GM23338 (cell line): ENCODE measurements at regions not wholly inside any gene's neighbourhood (a gene's known extent, or its start where the extent isn't known, plus 50 kb on each side); places are given as distances from the start of the nearest gene placed in this dataset.

Experiments used
- ATAC-seq: fragments of 200-7000 bp; cut with Tn5 transposase; 3 replicates; pipeline ENCODE4 v1.9.1; 2020
- DNase-seq: peaks from one replicate; pipeline ENCODE4 v3.0.0-alpha.2; 2015; ENCODE audit warnings: low spot score
- H2AFZ ChIP-seq: fragments of 200-600 bp; sonication (generic); 2 replicates; pipeline ENCODE4 v1.8.0; 2016; ENCODE audit warnings: antibody characterized with exemption, mild to moderate bottlenecking, moderate library complexity
- H3F3A ChIP-seq: fragments of 200-600 bp; sonication (generic); replicated peaks from 2 replicates; pipeline ENCODE4 v1.8.0; 2017; ENCODE audit warnings: antibody characterized with exemption, mixed run types, low read depth
- H3K27ac ChIP-seq: fragments of 200-600 bp; sonication (generic); 2 replicates; pipeline ENCODE4 v1.6.1; 2016; ENCODE audit warnings: low read depth
- H3K27me3 ChIP-seq: fragments of 200-600 bp; sonication (generic); 2 replicates; pipeline ENCODE4 v1.8.0; 2016; ENCODE audit warnings: mild to moderate bottlenecking, mixed run types, moderate library complexity; ENCODE audit not compliant: insufficient read depth
- H3K36me3 ChIP-seq: fragments of 200-600 bp; sonication (generic); 2 replicates; pipeline ENCODE4 v1.8.0; 2016; ENCODE audit warnings: mild to moderate bottlenecking; ENCODE audit not compliant: insufficient read depth
- H3K4me1 ChIP-seq: fragments of 200-600 bp; sonication (generic); 2 replicates; pipeline ENCODE4 v1.8.0; 2016; ENCODE audit warnings: mild to moderate bottlenecking, moderate library complexity; ENCODE audit not compliant: insufficient read depth
- H3K4me2 ChIP-seq: fragments of 200-600 bp; sonication (generic); 2 replicates; pipeline ENCODE4 v1.7.1; 2017; ENCODE audit warnings: mixed run types
- H3K4me3 ChIP-seq: fragments of 200-600 bp; sonication (generic); 2 replicates; pipeline ENCODE4 v1.6.1; 2016; ENCODE audit warnings: mixed run types
- H3K79me2 ChIP-seq: fragments of 200-600 bp; sonication (generic); replicated peaks from 2 replicates; pipeline ENCODE4 v1.8.0; 2017; ENCODE audit warnings: mild to moderate bottlenecking; ENCODE audit not compliant: insufficient read depth
- H3K9me2 ChIP-seq: fragments of 200-600 bp; sonication (generic); 2 replicates; pipeline ENCODE4 v1.8.0; 2017; ENCODE audit not compliant: insufficient read depth
- H4K20me1 ChIP-seq: fragments of 200-600 bp; sonication (generic); replicated peaks from 2 replicates; pipeline ENCODE4 v1.8.0; 2017; ENCODE audit warnings: mild to moderate bottlenecking; ENCODE audit not compliant: insufficient read depth
- H3K27ac Mint-ChIP-seq: 2 replicates; pipeline ENCODE4 v1.8.0; 2020; ENCODE audit warnings: inconsistent platforms, mild to moderate bottlenecking, moderate library complexity, mixed read lengths
- H3K27me3 Mint-ChIP-seq: 3 replicates; pipeline ENCODE4 v1.8.0; 2022; ENCODE audit warnings: low read depth, mild to moderate bottlenecking, moderate library complexity, mixed read lengths, inconsistent platforms; ENCODE audit not compliant: insufficient read depth, poor library complexity
- H3K36me3 Mint-ChIP-seq: 3 replicates; pipeline ENCODE4 v1.8.0; 2021; ENCODE audit warnings: low read depth, mild to moderate bottlenecking, inconsistent platforms, moderate library complexity, mixed read lengths
- H3K4me1 Mint-ChIP-seq: 3 replicates; pipeline ENCODE4 v1.8.0; 2020; ENCODE audit warnings: mild to moderate bottlenecking, inconsistent platforms, mixed read lengths
- H3K4me3 Mint-ChIP-seq: 3 replicates; pipeline ENCODE4 v1.8.0; 2021; ENCODE audit warnings: moderate library complexity, mild to moderate bottlenecking, inconsistent platforms, mixed read lengths
- H3K9me3 Mint-ChIP-seq: 3 replicates; pipeline ENCODE4 v1.8.0; 2020; ENCODE audit warnings: moderate library complexity, mild to moderate bottlenecking, inconsistent platforms, mixed read lengths
- ZNF462 ChIP-seq: fragments of 250-450 bp; sonication (Bioruptor Pico); IDR thresholded peaks from 2 replicates; pipeline ENCODE4 v1.5.0; 2020; ENCODE audit warnings: mild to moderate bottlenecking, moderate library complexity
- TF ChIP-seq, protein P1 (sequence below), 2 experiments: fragments of 200-600 bp in 1 of 2; sonication (generic) in 1 of 2; conservative IDR thresholded peaks; 2 replicates each; pipeline versions ENCODE4 v1.5.1 to v1.6.1; 2016 to 2017; ENCODE audit warnings: antibody characterized with exemption in 2 of 2, low read depth in 2 of 2, mild to moderate bottlenecking in 2 of 2, moderate library complexity in 1 of 2

- no peak overlapping the region for H2AFZ ChIP-seq
These were observed 77.5 kb upstream of the PDE1C start for GRCh38 chr7:32147546-32148268.

More at GRCh38 chr7:32147546-32148268, 77.5 kb upstream of the PDE1C start:
- H4K20me1 ChIP-seq = no peaks in the 10 kb centered on the region
- Mint-ChIP-seq H3K4me3 (no peak overlapping the region), H3K9me3 (peaks cover 8% of the 10 kb centered on the region; the same call in 2 of the 3 replicates), H3K36me3 (peaks cover 7% of the 10 kb centered on the region; the same call in 2 of the 3 replicates), H3K4me1 (peaks cover 9% of the 10 kb centered on the region), H3K27me3 (peaks cover 6% of the 10 kb centered on the region), H3K27ac (no peak overlapping the region)
- H3K4me1 ChIP-seq = no peaks in the 10 kb centered on the region; the same call in 1 of the 2 replicates
- no peak overlapping the region for H3K4me3 ChIP-seq
- TF ChIP-seq, protein P1, sequence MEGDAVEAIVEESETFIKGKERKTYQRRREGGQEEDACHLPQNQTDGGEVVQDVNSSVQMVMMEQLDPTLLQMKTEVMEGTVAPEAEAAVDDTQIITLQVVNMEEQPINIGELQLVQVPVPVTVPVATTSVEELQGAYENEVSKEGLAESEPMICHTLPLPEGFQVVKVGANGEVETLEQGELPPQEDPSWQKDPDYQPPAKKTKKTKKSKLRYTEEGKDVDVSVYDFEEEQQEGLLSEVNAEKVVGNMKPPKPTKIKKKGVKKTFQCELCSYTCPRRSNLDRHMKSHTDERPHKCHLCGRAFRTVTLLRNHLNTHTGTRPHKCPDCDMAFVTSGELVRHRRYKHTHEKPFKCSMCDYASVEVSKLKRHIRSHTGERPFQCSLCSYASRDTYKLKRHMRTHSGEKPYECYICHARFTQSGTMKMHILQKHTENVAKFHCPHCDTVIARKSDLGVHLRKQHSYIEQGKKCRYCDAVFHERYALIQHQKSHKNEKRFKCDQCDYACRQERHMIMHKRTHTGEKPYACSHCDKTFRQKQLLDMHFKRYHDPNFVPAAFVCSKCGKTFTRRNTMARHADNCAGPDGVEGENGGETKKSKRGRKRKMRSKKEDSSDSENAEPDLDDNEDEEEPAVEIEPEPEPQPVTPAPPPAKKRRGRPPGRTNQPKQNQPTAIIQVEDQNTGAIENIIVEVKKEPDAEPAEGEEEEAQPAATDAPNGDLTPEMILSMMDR (conservative IDR thresholded peaks at IDR 0.05; ENCODE audit: low read depth in 2 of 2) = peak in 1 of 2 experiments; percentile 14; a peak in 1 of 4 replicates
- no peak for TF ChIP-seq ZNF462 (CRISPR knock-in tag)
- H3K79me2 ChIP-seq = no peaks in the 10 kb centered on the region
- no peaks in the 10 kb centered on the region for H3K27me3 ChIP-seq
- no peaks in the 10 kb centered on the region for H3F3A ChIP-seq
- ATAC-seq (no peak), DNase-seq (peak; percentile 49)
- H3K36me3 ChIP-seq = no peaks in the 10 kb centered on the region; the same call in 1 of the 2 replicates
- H3K27ac ChIP-seq = no peak overlapping the region
- H3K4me2 ChIP-seq = no peak overlapping the region
- H3K9me2 ChIP-seq = no peaks in the 10 kb centered on the region
